Stimulated activated CD8-positive, alpha-beta memory T cell treated with anti-CD3 and anti-CD28 coated beads, Interleukin-12 subunit alpha, Interleukin-12 subunit beta, amount 100 ng/mL, for 24 hours (primary cell): ENCODE measurements at regions not wholly inside any gene's neighbourhood (a gene's known extent, or its start where the extent isn't known, plus 50 kb on each side); places are given as distances from the start of the nearest gene placed in this dataset.

Source experiments
- DNase-seq: peaks from one replicate; pipeline ENCODE4 v3.0.0-alpha.2; 2020; ENCODE audit errors: extremely low read depth

- DNase-seq, result no peak
These were observed 132.3 kb upstream of the CRY1 start for GRCh38 chr12:107225635-107226034.

- DNase-seq, result no peak
These were observed 132.8 kb upstream of the CRY1 start for GRCh38 chr12:107226126-107226525.

GRCh38 chr12:107228076-107228475 is 134.7 kb upstream of the CRY1 start:
- DNase-seq, result no peak

- DNase-seq, result no peak
These were observed 136.5 kb upstream of the CRY1 start for GRCh38 chr12:107229827-107230226.

- no peak for DNase-seq
These were observed 138.0 kb upstream of the CRY1 start for GRCh38 chr12:107231303-107231702.

GRCh38 chr12:107233551-107233950 is 140.2 kb upstream of the CRY1 start:
- DNase-seq, result no peak

GRCh38 chr12:107235600-107235999 is 142.3 kb upstream of the CRY1 start:
- DNase-seq, result no peak

GRCh38 chr12:107236824-107237511 is 143.6 kb upstream of the CRY1 start:
- DNase-seq, result no peak

- DNase-seq, result no peak
These were observed 144.9 kb upstream of the CRY1 start for GRCh38 chr12:107238296-107238695.

GRCh38 chr12:107241411-107241810 is 148.1 kb upstream of the CRY1 start:
- DNase-seq, result no peak

- no peak for DNase-seq
These were observed 148.8 kb upstream of the CRY1 start for GRCh38 chr12:107242189-107242588.

GRCh38 chr12:107243341-107243740 is 150.0 kb upstream of the CRY1 start:
- no peak for DNase-seq

GRCh38 chr12:107244584-107244983 is 151.2 kb upstream of the CRY1 start:
- no peak for DNase-seq

GRCh38 chr12:107247650-107248049 is 154.3 kb upstream of the CRY1 start:
- no peak for DNase-seq

- DNase-seq, result no peak
These were observed 154.8 kb upstream of the CRY1 start for GRCh38 chr12:107248187-107248586.

- DNase-seq, result no peak
These were observed 157.9 kb upstream of the CRY1 start for GRCh38 chr12:107251288-107251687.

- no peak for DNase-seq
These were observed 160.0 kb upstream of the CRY1 start for GRCh38 chr12:107253361-107253760.

GRCh38 chr12:107254258-107254856 is 161.0 kb upstream of the CRY1 start:
- no peak for DNase-seq

- no peak for DNase-seq
These were observed 165.4 kb upstream of the CRY1 start for GRCh38 chr12:107258780-107259179.

GRCh38 chr12:107263980-107264379 is 170.6 kb upstream of the CRY1 start:
- no peak for DNase-seq

- DNase-seq, result no peak
These were observed 171.3 kb upstream of the CRY1 start for GRCh38 chr12:107264667-107265066.

- no peak for DNase-seq
These were observed 174.3 kb upstream of the CRY1 start for GRCh38 chr12:107267604-107268003.

- no peak for DNase-seq
These were observed 178.2 kb upstream of the CRY1 start for GRCh38 chr12:107271523-107271922.

GRCh38 chr12:107275530-107275929 is 182.2 kb upstream of the CRY1 start:
- no peak for DNase-seq
